ENCODE measurements at regions not wholly inside any gene's neighbourhood (a gene's known extent, or its start where the extent isn't known, plus 50 kb on each side); places are given as distances from the start of the nearest gene placed in this dataset.

- H3K27me3 ChIP-seq = no peaks in the 10 kb centered on the region
- intact Hi-C loops (cut with DNase I) = no loop called here
- no peak for DNase-seq (ENCODE audit: low spot score in 2 of 2)
- H3K27ac ChIP-seq = no peak overlapping the region
- no peak overlapping the region for H3K4me3 ChIP-seq
- TF ChIP-seq, protein P1, sequence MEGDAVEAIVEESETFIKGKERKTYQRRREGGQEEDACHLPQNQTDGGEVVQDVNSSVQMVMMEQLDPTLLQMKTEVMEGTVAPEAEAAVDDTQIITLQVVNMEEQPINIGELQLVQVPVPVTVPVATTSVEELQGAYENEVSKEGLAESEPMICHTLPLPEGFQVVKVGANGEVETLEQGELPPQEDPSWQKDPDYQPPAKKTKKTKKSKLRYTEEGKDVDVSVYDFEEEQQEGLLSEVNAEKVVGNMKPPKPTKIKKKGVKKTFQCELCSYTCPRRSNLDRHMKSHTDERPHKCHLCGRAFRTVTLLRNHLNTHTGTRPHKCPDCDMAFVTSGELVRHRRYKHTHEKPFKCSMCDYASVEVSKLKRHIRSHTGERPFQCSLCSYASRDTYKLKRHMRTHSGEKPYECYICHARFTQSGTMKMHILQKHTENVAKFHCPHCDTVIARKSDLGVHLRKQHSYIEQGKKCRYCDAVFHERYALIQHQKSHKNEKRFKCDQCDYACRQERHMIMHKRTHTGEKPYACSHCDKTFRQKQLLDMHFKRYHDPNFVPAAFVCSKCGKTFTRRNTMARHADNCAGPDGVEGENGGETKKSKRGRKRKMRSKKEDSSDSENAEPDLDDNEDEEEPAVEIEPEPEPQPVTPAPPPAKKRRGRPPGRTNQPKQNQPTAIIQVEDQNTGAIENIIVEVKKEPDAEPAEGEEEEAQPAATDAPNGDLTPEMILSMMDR (IDR thresholded peaks at IDR 0.05) = no peak
- H3K9me3 ChIP-seq = no peaks in the 10 kb centered on the region
- H3K4me1 ChIP-seq = peaks cover 0 to 2% of the 10 kb centered on the region in 2 donors
- no peaks in the 10 kb centered on the region for H3K36me3 ChIP-seq
Measured at GRCh38 chr12:67807814-67808213, 159.3 kb downstream of the DYRK2 start.

GRCh38 chr12:67810166-67810565, 161.6 kb downstream of the DYRK2 start:
- TF ChIP-seq, protein P1 (IDR thresholded peaks at IDR 0.05) = no peak
- no peak overlapping the region for H3K4me3 ChIP-seq
- H3K9me3 ChIP-seq = no peaks in the 10 kb centered on the region
- DNase-seq (ENCODE audit: low spot score in 2 of 2) = no peak
- peaks cover 0 to 2% of the 10 kb centered on the region in 2 donors for H3K4me1 ChIP-seq
- H3K36me3 ChIP-seq = no peaks in the 10 kb centered on the region
- no peaks in the 10 kb centered on the region for H3K27me3 ChIP-seq
- no peak overlapping the region for H3K27ac ChIP-seq
- intact Hi-C loops (cut with DNase I) = no loop called here

- Histone ChIP-seq H3K27ac (no peak overlapping the region), H3K4me3 (no peak overlapping the region), H3K27me3 (no peaks in the 10 kb centered on the region), H3K4me1 (peaks cover 0 to 2% of the 10 kb centered on the region in 2 donors), H3K9me3 (peaks cover 0 to 10% of the 10 kb centered on the region in 2 donors), H3K36me3 (no peaks in the 10 kb centered on the region)
- no peak for DNase-seq (ENCODE audit: low spot score in 2 of 2)
- TF ChIP-seq, protein P1 (IDR thresholded peaks at IDR 0.05) = no peak
- intact Hi-C loops (cut with DNase I) = no loop called here
Measured at GRCh38 chr12:67811437-67812361, 163.2 kb downstream of the DYRK2 start.

- Histone ChIP-seq H3K27me3 (no peaks in the 10 kb centered on the region), H3K4me1 (no peaks in the 10 kb centered on the region), H3K4me3 (no peak overlapping the region), H3K27ac (no peak overlapping the region), H3K36me3 (no peaks in the 10 kb centered on the region), H3K9me3 (peaks cover 0 to 10% of the 10 kb centered on the region in 2 donors)
- DNase-seq (ENCODE audit: low spot score in 2 of 2) = no peak
- TF ChIP-seq, protein P1 (IDR thresholded peaks at IDR 0.05) = no peak
- intact Hi-C loops (cut with DNase I) = no loop called here
Measured at GRCh38 chr12:67813456-67813904, 164.9 kb downstream of the DYRK2 start.

GRCh38 chr12:67816269-67816668, 167.7 kb downstream of the DYRK2 start:
- H3K27me3 ChIP-seq = no peaks in the 10 kb centered on the region
- intact Hi-C loops (cut with DNase I) = no loop called here
- H3K36me3 ChIP-seq = no peaks in the 10 kb centered on the region
- no peak overlapping the region for H3K27ac ChIP-seq
- TF ChIP-seq, protein P1 (IDR thresholded peaks at IDR 0.05) = no peak
- DNase-seq (ENCODE audit: low spot score in 2 of 2) = no peak
- no peak overlapping the region for H3K4me3 ChIP-seq
- H3K4me1 ChIP-seq = no peaks in the 10 kb centered on the region
- peaks cover 0 to 10% of the 10 kb centered on the region in 2 donors for H3K9me3 ChIP-seq
